ENCODE measurements at regions not wholly inside any gene's neighbourhood (a gene's known extent, or its start where the extent isn't known, plus 50 kb on each side); places are given as distances from the start of the nearest gene placed in this dataset.

- no peak for TF ChIP-seq CTCF (conservative IDR thresholded peaks at IDR 0.05; ENCODE audit: low read depth, low read length)
- no peak overlapping the region for H3K4me3 ChIP-seq (ENCODE audit: low read length)
- DNase-seq (ENCODE audit: low read depth) = no peak
These were observed 73.1 kb downstream of the GPR88 start for GRCh38 chr1:100611086-100611485.

- H3K4me3 ChIP-seq (ENCODE audit: low read length) = no peak overlapping the region
- TF ChIP-seq CTCF (conservative IDR thresholded peaks at IDR 0.05; ENCODE audit: low read depth, low read length) = no peak
- DNase-seq (ENCODE audit: low read depth) = no peak
These were observed 74.6 kb downstream of the GPR88 start for GRCh38 chr1:100612540-100612939.

GRCh38 chr1:100613817-100614559 is 76.0 kb downstream of the GPR88 start:
- DNase-seq (ENCODE audit: low read depth) = no peak

GRCh38 chr1:100614570-100614969 is 76.6 kb downstream of the GPR88 start:
- DNase-seq (ENCODE audit: low read depth) = no peak
- TF ChIP-seq CTCF (conservative IDR thresholded peaks at IDR 0.05; ENCODE audit: low read depth, low read length) = no peak
- H3K4me3 ChIP-seq (ENCODE audit: low read length) = no peak overlapping the region

More at GRCh38 chr1:100613817-100614559, 76.0 kb downstream of the GPR88 start:
- H3K4me3 ChIP-seq (ENCODE audit: low read length) = no peak overlapping the region
- no peak for TF ChIP-seq CTCF (conservative IDR thresholded peaks at IDR 0.05; ENCODE audit: low read depth, low read length)

GRCh38 chr1:100615686-100616085 is 77.7 kb downstream of the GPR88 start:
- no peak for TF ChIP-seq CTCF (conservative IDR thresholded peaks at IDR 0.05; ENCODE audit: low read depth, low read length)
- no peak for DNase-seq (ENCODE audit: low read depth)
- no peak overlapping the region for H3K4me3 ChIP-seq (ENCODE audit: low read length)

GRCh38 chr1:100616121-100616621 is 78.2 kb downstream of the GPR88 start:
- no peak overlapping the region for H3K4me3 ChIP-seq (ENCODE audit: low read length)
- no peak for DNase-seq (ENCODE audit: low read depth)
- TF ChIP-seq CTCF (conservative IDR thresholded peaks at IDR 0.05; ENCODE audit: low read depth, low read length) = no peak

GRCh38 chr1:100622037-100622436 is 84.1 kb downstream of the GPR88 start:
- peak; percentile 76 for DNase-seq (ENCODE audit: low read depth)
- no peak overlapping the region for H3K4me3 ChIP-seq (ENCODE audit: low read length)
- no peak for TF ChIP-seq CTCF (conservative IDR thresholded peaks at IDR 0.05; ENCODE audit: low read depth, low read length)

All from retinal pigment epithelial cell (primary cell).